Fibroblast of lung (primary cell): ENCODE measurements at regions not wholly inside any gene's neighbourhood (a gene's known extent, or its start where the extent isn't known, plus 50 kb on each side); places are given as distances from the start of the nearest gene placed in this dataset.
"Not testable (repeated sequence)": the region's sequence is repeated elsewhere in the genome, so short reads cannot be mapped to it uniquely, and the experiment has no call there.

Source experiments
- DNase-seq, 2 donors: peaks; one replicate each; pipeline versions ENCODE4 v3.0.0 to v3.0.0-alpha.2; 2010; ENCODE audit warnings: low read depth in 2 of 2
- H2AFZ ChIP-seq: 2 replicates; pipeline ENCODE4 v1.5.1; 2012; ENCODE audit warnings: low read length, control low read depth, inconsistent platforms
- H3K27ac ChIP-seq: 2 replicates; pipeline ENCODE4 v1.5.1; 2011; ENCODE audit warnings: low read length, control low read depth; ENCODE audit not compliant: insufficient read depth
- H3K27me3 ChIP-seq: 2 replicates; pipeline ENCODE4 v1.5.1; 2011; ENCODE audit warnings: mild to moderate bottlenecking, low read length; ENCODE audit not compliant: control insufficient read depth, insufficient read depth
- H3K36me3 ChIP-seq: 2 replicates; pipeline ENCODE4 v1.5.1; 2011; ENCODE audit warnings: low read length; ENCODE audit not compliant: control insufficient read depth, insufficient read depth
- H3K4me1 ChIP-seq: 2 replicates; pipeline ENCODE4 v1.5.1; 2011; ENCODE audit warnings: low read length; ENCODE audit not compliant: control insufficient read depth, insufficient read depth; ENCODE audit errors: extremely low read depth
- H3K4me2 ChIP-seq: 2 replicates; pipeline ENCODE4 v1.5.1; 2011; ENCODE audit warnings: low read length, control low read depth; ENCODE audit not compliant: insufficient read depth; ENCODE audit errors: extremely low read depth
- H3K4me3 ChIP-seq, 4 experiments: fragments of 200-600 bp in 1 of 4; sonication (generic) in 1 of 4; replicated peaks in 1 of 4; 2 replicates each; pipeline ENCODE4 v1.5.1; 2011 to 2016; ENCODE audit warnings: low read length in 4 of 4, low read depth in 3 of 4, mild to moderate bottlenecking in 3 of 4, control low read depth in 2 of 4, inconsistent platforms in 1 of 4, mixed read lengths in 1 of 4; ENCODE audit not compliant: insufficient read depth in 1 of 4; ENCODE audit errors: control extremely low read depth in 1 of 4
- H3K79me2 ChIP-seq: 2 replicates; pipeline ENCODE4 v1.5.1; 2012; ENCODE audit warnings: mild to moderate bottlenecking, low read length, inconsistent platforms; ENCODE audit not compliant: control insufficient read depth, insufficient read depth
- H3K9ac ChIP-seq: 2 replicates; pipeline ENCODE4 v1.5.1; 2011; ENCODE audit warnings: mild to moderate bottlenecking, low read length, control low read depth; ENCODE audit not compliant: insufficient read depth
- H3K9me3 ChIP-seq: 2 replicates; pipeline ENCODE4 v1.5.1; 2012; ENCODE audit warnings: low read depth, low read length; ENCODE audit not compliant: control insufficient read depth, insufficient read depth
- H4K20me1 ChIP-seq: 2 replicates; pipeline ENCODE4 v1.5.1; 2011; ENCODE audit warnings: low read length; ENCODE audit not compliant: control insufficient read depth, insufficient read depth; ENCODE audit errors: extremely low read depth

- H3K27me3 ChIP-seq, H3K4me3 ChIP-seq, H3K9me3 ChIP-seq, H2AFZ ChIP-seq, H3K36me3 ChIP-seq, DNase-seq, H4K20me1 ChIP-seq, H3K4me2 ChIP-seq, H3K4me1 ChIP-seq, H3K27ac ChIP-seq, H3K9ac ChIP-seq, H3K79me2 ChIP-seq: not testable (repeated sequence)
Observed at GRCh38 chr7:76852787-76853584, 179.2 kb downstream of the SPDYE17 start.

- H3K9me3 ChIP-seq, H3K36me3 ChIP-seq, H3K27ac ChIP-seq, H3K4me1 ChIP-seq, H3K79me2 ChIP-seq, H3K9ac ChIP-seq, H3K4me3 ChIP-seq, DNase-seq, H4K20me1 ChIP-seq, H3K4me2 ChIP-seq, H2AFZ ChIP-seq, H3K27me3 ChIP-seq: not testable (repeated sequence)
Observed at GRCh38 chr7:76852362-76852761, 179.8 kb downstream of the SPDYE17 start.

- not testable (repeated sequence) for H3K9me3 ChIP-seq, H3K36me3 ChIP-seq, DNase-seq, H3K79me2 ChIP-seq, H3K27ac ChIP-seq, H3K27me3 ChIP-seq, H3K4me2 ChIP-seq, H3K4me3 ChIP-seq, H3K9ac ChIP-seq, H3K4me1 ChIP-seq, H2AFZ ChIP-seq, H4K20me1 ChIP-seq
Observed at GRCh38 chr7:76851617-76852016, 180.5 kb downstream of the SPDYE17 start.

- H3K27me3 ChIP-seq, DNase-seq, H4K20me1 ChIP-seq, H3K9ac ChIP-seq, H3K79me2 ChIP-seq, H3K36me3 ChIP-seq, H3K4me3 ChIP-seq, H3K4me2 ChIP-seq, H2AFZ ChIP-seq, H3K27ac ChIP-seq, H3K4me1 ChIP-seq, H3K9me3 ChIP-seq: not testable (repeated sequence)
Observed at GRCh38 chr7:76849887-76850563, 182.1 kb downstream of the SPDYE17 start.

GRCh38 chr7:76839879-76840278 lies 192.3 kb downstream of the SPDYE17 start:
- not testable (repeated sequence) for H3K4me1 ChIP-seq, H3K4me3 ChIP-seq, H3K27ac ChIP-seq, H3K9me3 ChIP-seq, H3K9ac ChIP-seq, H3K27me3 ChIP-seq, H2AFZ ChIP-seq, DNase-seq, H4K20me1 ChIP-seq, H3K36me3 ChIP-seq, H3K79me2 ChIP-seq, H3K4me2 ChIP-seq

- H3K27me3 ChIP-seq, H4K20me1 ChIP-seq, H3K9me3 ChIP-seq, H3K4me1 ChIP-seq, H3K9ac ChIP-seq, H3K79me2 ChIP-seq, H3K36me3 ChIP-seq, H2AFZ ChIP-seq, H3K4me2 ChIP-seq, H3K27ac ChIP-seq, DNase-seq, H3K4me3 ChIP-seq: not testable (repeated sequence)
Observed at GRCh38 chr7:76839214-76839613, 192.9 kb downstream of the SPDYE17 start.

GRCh38 chr7:76838357-76838756 lies 193.8 kb downstream of the SPDYE17 start:
- not testable (repeated sequence) for H3K9me3 ChIP-seq, H3K36me3 ChIP-seq, H4K20me1 ChIP-seq

More at GRCh38 chr7:76838357-76838756, 193.8 kb downstream of the SPDYE17 start:
- not testable (repeated sequence) for H3K27me3 ChIP-seq, DNase-seq, H3K4me2 ChIP-seq, H3K4me1 ChIP-seq, H3K27ac ChIP-seq, H3K79me2 ChIP-seq, H3K4me3 ChIP-seq, H2AFZ ChIP-seq, H3K9ac ChIP-seq
